GM12878 (cell line): ENCODE measurements at regions not wholly inside any gene's neighbourhood (a gene's known extent, or its start where the extent isn't known, plus 50 kb on each side); places are given as distances from the start of the nearest gene placed in this dataset.

Experiments used
- ATAC-seq: fragments of 200-7000 bp; cut with Tn5 transposase; 3 replicates; pipeline ENCODE4 v1.9.1; 2020; ENCODE audit warnings: mild to moderate bottlenecking, moderate library complexity
- BruUV-seq: library from RNA; stranded (reverse); fragments of 400-500 nt; replicated peaks from 2 replicates; lab custom pipeline; 2021; lab: Mats Ljungman, UMichigan
- CTCF ChIA-PET: fragments of 300-600 bp; sonication (Branson Sonifier 250); formaldehyde crosslinking; extraction: SDS; loops from one replicate; lab custom pipeline; 2021; ENCODE audit warnings: inconsistent platforms; lab: Yijun Ruan, JAX
- POLR2A ChIA-PET: fragments of 350-600 bp; formaldehyde crosslinking; extraction: SDS; loops from one replicate; lab custom pipeline; 2021; ENCODE audit warnings: inconsistent platforms; lab: Charles Lee
- RAD21 ChIA-PET: fragments of 300-600 bp; sonication (Branson Sonifier 250); formaldehyde crosslinking; loops from one replicate; lab custom pipeline; 2023; ENCODE audit warnings: antibody characterized with exemption; ENCODE audit not compliant: unreplicated experiment; lab: Charles Lee
- SMC1A ChIA-PET: fragments of 300-600 bp; sonication (Branson Sonifier 250); formaldehyde crosslinking; loops from one replicate; lab custom pipeline; 2023; ENCODE audit not compliant: unreplicated experiment, uncharacterized antibody; lab: Charles Lee
- DNase-seq: peaks from one replicate; pipeline ENCODE4 v3.0.0-alpha.2; 2011; ENCODE audit warnings: low read depth, low spot score
- FAIRE-seq: peaks from 3 replicates; lab custom pipeline; 2011; peaks lifted over from hg19 to GRCh38; lab: Jason Lieb, UNC
- H2AFZ ChIP-seq: 2 replicates; pipeline ENCODE4 v1.6.0; 2011; ENCODE audit warnings: low read depth, low read length, control low read depth; ENCODE audit not compliant: control insufficient read depth
- H3K27ac ChIP-seq: 2 replicates; pipeline ENCODE4 v1.5.1; 2011; ENCODE audit warnings: control low read depth; ENCODE audit not compliant: control insufficient read depth, insufficient read depth
- H3K27me3 ChIP-seq, 2 experiments: replicated peaks in 1 of 2; 2 replicates each; pipeline versions ENCODE4 v1.6.0 to v1.6.1; 2011; ENCODE audit warnings: low read length in 1 of 2; ENCODE audit not compliant: control insufficient read depth in 2 of 2, insufficient read depth in 2 of 2
- H3K36me3 ChIP-seq, 2 experiments: 2 replicates each; pipeline ENCODE4 v1.5.1; 2011; ENCODE audit warnings: low read length in 1 of 2; ENCODE audit not compliant: control insufficient read depth in 2 of 2, insufficient read depth in 2 of 2
- H3K4me1 ChIP-seq: 2 replicates; pipeline ENCODE4 v1.6.1; 2011; ENCODE audit warnings: mild to moderate bottlenecking, low read length, moderate library complexity, mixed read lengths; ENCODE audit not compliant: control insufficient read depth, insufficient read depth
- H3K4me2 ChIP-seq: 2 replicates; pipeline ENCODE4 v1.6.0; 2011; ENCODE audit warnings: control low read depth; ENCODE audit not compliant: control insufficient read depth, insufficient read depth
- H3K4me3 ChIP-seq: fragments of 200-600 bp; sonication (generic); 2 replicates; pipeline ENCODE4 v1.5.1; 2016
- H3K79me2 ChIP-seq: 2 replicates; pipeline ENCODE4 v1.6.0; 2011; ENCODE audit warnings: low read length; ENCODE audit not compliant: control insufficient read depth, insufficient read depth
- H3K9ac ChIP-seq: 2 replicates; pipeline ENCODE4 v1.8.0; 2011; ENCODE audit warnings: low read length, control low read depth, mixed read lengths; ENCODE audit not compliant: control insufficient read depth, insufficient read depth
- H3K9me3 ChIP-seq: replicated peaks from 3 replicates; pipeline ENCODE4 v1.5.1; 2011; ENCODE audit warnings: mild to moderate bottlenecking, low read length; ENCODE audit not compliant: control insufficient read depth, insufficient read depth
- H4K20me1 ChIP-seq: 2 replicates; pipeline ENCODE4 v1.6.0; 2011; ENCODE audit not compliant: control insufficient read depth, insufficient read depth
- BACH1 ChIP-seq: fragments of 450-650 bp; IDR thresholded peaks from 2 replicates; pipeline ENCODE4 v1.6.1; 2017; ENCODE audit warnings: mild to moderate bottlenecking, borderline replicate concordance
- FOXM1 ChIP-seq: IDR thresholded peaks from 2 replicates; pipeline ENCODE4 v1.6.1; 2012; ENCODE audit warnings: low read depth, mild to moderate bottlenecking, inconsistent platforms, low read length, moderate library complexity
- HDGF ChIP-seq: fragments of 450-650 bp; IDR thresholded peaks from 2 replicates; pipeline ENCODE4 v1.6.1; 2016; ENCODE audit warnings: antibody characterized with exemption
- JUND ChIP-seq: IDR thresholded peaks from 2 replicates; pipeline ENCODE4 v1.6.1; 2012; ENCODE audit warnings: low read depth, mild to moderate bottlenecking, low read length, improper control_type of control experiment, moderate library complexity
- MEF2A ChIP-seq: IDR thresholded peaks from 2 replicates; pipeline ENCODE4 v1.6.1; 2011; ENCODE audit warnings: low read depth, mild to moderate bottlenecking, low read length, moderate library complexity; ENCODE audit not compliant: insufficient read depth
- NRF1 ChIP-seq: conservative IDR thresholded peaks from 2 replicates; pipeline ENCODE4 v1.6.1; 2011; ENCODE audit warnings: mild to moderate bottlenecking, low read depth, low read length, improper control_type of control experiment
- PAX5 ChIP-seq: IDR thresholded peaks from 2 replicates; pipeline ENCODE4 v1.6.1; 2011; ENCODE audit warnings: low read depth, low read length, borderline replicate concordance
- RB1 ChIP-seq: fragments of 450-650 bp; formaldehyde crosslinking; IDR thresholded peaks from 2 replicates; pipeline ENCODE4 v1.6.1; 2017; ENCODE audit warnings: mild to moderate bottlenecking, borderline replicate concordance
- RBBP5 ChIP-seq: fragments of 200-600 bp; sonication (generic); conservative IDR thresholded peaks from 2 replicates; pipeline ENCODE4 v1.6.1; 2016
- RELA ChIP-seq: fragments of 450-650 bp; IDR thresholded peaks from 2 replicates; pipeline ENCODE4 v1.8.0; 2014; ENCODE audit warnings: borderline replicate concordance; ENCODE audit not compliant: partially characterized antibody
- SIX5 ChIP-seq: IDR thresholded peaks from 2 replicates; pipeline ENCODE4 v1.6.1; 2011; ENCODE audit warnings: mild to moderate bottlenecking, low read depth, low read length, moderate library complexity; ENCODE audit not compliant: severe bottlenecking
- SMAD1 ChIP-seq: fragments of 450-650 bp; IDR thresholded peaks from 2 replicates; pipeline ENCODE4 v1.6.1; 2018; ENCODE audit warnings: mild to moderate bottlenecking, low read depth; ENCODE audit not compliant: partially characterized antibody
- SUPT20H ChIP-seq: IDR thresholded peaks from 2 replicates; pipeline ENCODE4 v1.6.1; 2011; ENCODE audit warnings: low read depth, mild to moderate bottlenecking, low read length, moderate library complexity, borderline replicate concordance; ENCODE audit not compliant: control insufficient read depth
- ZNF217 ChIP-seq: fragments of 450-650 bp; IDR thresholded peaks from 2 replicates; pipeline ENCODE4 v1.6.1; 2017; ENCODE audit warnings: antibody characterized with exemption, mild to moderate bottlenecking
- ZNF274 ChIP-seq: IDR thresholded peaks from one replicate; pipeline ENCODE4 v1.8.0; 2011; ENCODE audit not compliant: insufficient read length, insufficient read depth
- WGBS: methylation state at CpG from one replicate; pipeline ENCODE4 v1.1.6; 2016; ENCODE audit warnings: low lambda C conversion rate; ENCODE audit not compliant: insufficient replicate concordance, insufficient coverage; ENCODE audit errors: missing lambda C conversion rate; 5-methylcytosine and 5-hydroxymethylcytosine counted together
- in situ Hi-C: fragments of 300-500 bp; cut with MboI; formaldehyde crosslinking; loops from 9 replicates; pipeline ENCODE4 v1.14.3; 2018; ENCODE audit warnings: mixed read lengths
- intact Hi-C: fragments of 100-400 bp; cut with micrococcal nuclease; formaldehyde crosslinking; loops from one replicate; pipeline ENCODE4 v1.14.2; 2022; ENCODE audit not compliant: unreplicated experiment

GRCh38 chr6:86502497-86502896, 434.8 kb upstream of the HTR1E start:
- Histone ChIP-seq H3K9ac (no peak overlapping the region), H2AFZ (no peak overlapping the region), H3K4me3 (no peak overlapping the region), H3K36me3 (no peaks in the 10 kb centered on the region), H3K9me3 (no peaks in the 10 kb centered on the region), H3K4me1 (no peaks in the 10 kb centered on the region)
- FAIRE-seq (no peak), ATAC-seq (no peak)
- ChIA-PET RAD21 (no interaction called here), POLR2A (no interaction called here), CTCF (interaction anchor here (1.5 kb wide), 1 partner anchor 30 kb away, joined by 3 read pairs; no protein-coding TSS in a partner anchor)
- intact Hi-C loops (no loop called here), in situ Hi-C loops (no loop called here)
- no TSS peak for BruUV-seq
- 0% methylated on average over 3 of the region's 3 CpGs for WGBS
- TF ChIP-seq SIX5 (no peak), FOXM1 (no peak), ZNF274 (no peak), RELA (no peak), MEF2A (no peak), ZNF217 (no peak), RBBP5 (no peak), HDGF (no peak), PAX5 (no peak), JUND (no peak), SUPT20H (no peak), NRF1 (no peak), RB1 (no peak), SMAD1 (no peak), BACH1 (no peak)
- TF ChIP-seq, all 136 proteins: peak for 0
- no peaks in the 10 kb centered on the region for H3K79me2 ChIP-seq
- no peak overlapping the region for H3K4me2 ChIP-seq
- SMC1A ChIA-PET = interaction anchor here (0.6 kb wide), 1 partner anchor 1537 kb away, joined by 3 read pairs; no protein-coding TSS in a partner anchor
- DNase-seq = no peak
- no peaks in the 10 kb centered on the region for H3K27me3 ChIP-seq
- H4K20me1 ChIP-seq = no peaks in the 10 kb centered on the region
- H3K27ac ChIP-seq = no peak overlapping the region
